Panc1 (cell line): ENCODE measurements at regions not wholly inside any gene's neighbourhood (a gene's known extent, or its start where the extent isn't known, plus 50 kb on each side); places are given as distances from the start of the nearest gene placed in this dataset.

ENCODE experiments used
- CTCF ChIP-seq: fragments of 450-650 bp; IDR thresholded peaks from 2 replicates; pipeline ENCODE4 v1.5.1; 2017; ENCODE audit warnings: mild to moderate bottlenecking
- POLR2AphosphoS5 ChIP-seq: IDR thresholded peaks from 2 replicates; pipeline ENCODE4 v1.6.1; 2012; ENCODE audit warnings: mild to moderate bottlenecking, low read depth, low read length, moderate library complexity
- REST ChIP-seq, 2 experiments: IDR thresholded peaks; 2 replicates each; pipeline ENCODE4 v1.6.1; 2011 to 2012; ENCODE audit warnings: low read depth in 2 of 2, control low read depth in 1 of 2, low read length in 1 of 2, mild to moderate bottlenecking in 1 of 2, moderate library complexity in 1 of 2; ENCODE audit not compliant: insufficient read depth in 1 of 2
- SIN3A ChIP-seq: IDR thresholded peaks from 2 replicates; pipeline ENCODE4 v1.6.1; 2012; ENCODE audit warnings: low read depth, mild to moderate bottlenecking, low read length, moderate library complexity, borderline replicate concordance; ENCODE audit not compliant: insufficient read depth
- TCF7L2 ChIP-seq: IDR thresholded peaks from 2 replicates; pipeline ENCODE4 v1.6.1; 2011; ENCODE audit warnings: mild to moderate bottlenecking, low read depth, low read length, inconsistent platforms

GRCh38 chr9:7690014-7690413, 109.6 kb downstream of the DMAC1 start:
- TF ChIP-seq POLR2AphosphoS5: no peak
- no peak for TF ChIP-seq CTCF
- TF ChIP-seq TCF7L2: no peak
- TF ChIP-seq REST (IDR thresholded peaks at IDR 0.05; ENCODE audit: insufficient read depth in 1 of 2, low read depth in 2 of 2, low read length in 1 of 2): no peak
- TF ChIP-seq SIN3A: no peak
